Esophagus muscularis mucosa (tissue), 4 donors: ENCODE measurements at regions not wholly inside any gene's neighbourhood (a gene's known extent, or its start where the extent isn't known, plus 50 kb on each side); places are given as distances from the start of the nearest gene placed in this dataset.

Experiments used
- DNase-seq: peaks from one replicate; pipeline ENCODE4 v3.0.0-alpha.2; 2017; ENCODE audit errors: extremely low spot score
- H3K27ac ChIP-seq, 4 donors: fragments of 200-600 bp; sonication (generic); replicated peaks in 1 of 4; 1 replicate in 3 of 4; 2 replicates in 1 of 4; pipeline ENCODE4 v1.5.1; 2016 to 2019; ENCODE audit warnings: mild to moderate bottlenecking in 1 of 4
- H3K27me3 ChIP-seq, 4 donors: fragments of 200-600 bp; sonication (generic); one replicate each; pipeline versions ENCODE4 v1.5.1 to v1.6.0; 2016 to 2019
- H3K36me3 ChIP-seq, 4 donors: fragments of 200-600 bp; sonication (generic); one replicate each; pipeline ENCODE4 v1.5.1; 2016 to 2019
- H3K4me1 ChIP-seq, 4 donors: fragments of 200-600 bp; sonication (generic); one replicate each; pipeline ENCODE4 v1.5.1; 2016 to 2019
- H3K4me3 ChIP-seq, 4 donors: fragments of 200-600 bp; sonication (generic); 1 replicate in 2 of 4; 2 replicates in 2 of 4; pipeline ENCODE4 v1.5.1; 2016 to 2019; ENCODE audit warnings: mild to moderate bottlenecking in 4 of 4, moderate library complexity in 1 of 4
- H3K9me3 ChIP-seq, 4 donors: fragments of 200-600 bp; sonication (generic); 1 replicate in 3 of 4; 2 replicates in 1 of 4; pipeline ENCODE4 v1.5.1; 2016 to 2019
- EP300 ChIP-seq: sonication (generic); formaldehyde crosslinking; IDR thresholded peaks from one replicate; pipeline ENCODE4 v1.6.1; 2017; ENCODE audit warnings: antibody characterized with exemption
- POLR2A ChIP-seq: fragments of 450-650 bp; IDR thresholded peaks from one replicate; pipeline ENCODE4 v1.6.1; 2017; ENCODE audit warnings: antibody characterized with exemption, moderate library complexity, mild to moderate bottlenecking, low read depth
- POLR2AphosphoS5 ChIP-seq, 2 donors: sonication (generic); formaldehyde crosslinking; IDR thresholded peaks; one replicate each; pipeline ENCODE4 v1.6.1; 2017; ENCODE audit warnings: antibody characterized with exemption in 2 of 2
- WGBS: methylation state at CpG from one replicate; pipeline ENCODE4 v1.1.5; 2018; 5-methylcytosine and 5-hydroxymethylcytosine counted together
- intact Hi-C: fragments of 100-400 bp; cut with DNase I; formaldehyde crosslinking; loops from one replicate; pipeline ENCODE4 v1.15.1; 2023
- TF ChIP-seq, protein P1 (sequence below), 3 experiments: fragments of 200-600 bp in 2 of 3; fragments of 450-650 bp in 1 of 3; sonication (generic) in 2 of 3; IDR thresholded peaks; one replicate each; pipeline ENCODE4 v1.5.1; 2017 to 2019; ENCODE audit warnings: antibody characterized with exemption in 3 of 3, mild to moderate bottlenecking in 2 of 3, moderate library complexity in 1 of 3

DNA sequence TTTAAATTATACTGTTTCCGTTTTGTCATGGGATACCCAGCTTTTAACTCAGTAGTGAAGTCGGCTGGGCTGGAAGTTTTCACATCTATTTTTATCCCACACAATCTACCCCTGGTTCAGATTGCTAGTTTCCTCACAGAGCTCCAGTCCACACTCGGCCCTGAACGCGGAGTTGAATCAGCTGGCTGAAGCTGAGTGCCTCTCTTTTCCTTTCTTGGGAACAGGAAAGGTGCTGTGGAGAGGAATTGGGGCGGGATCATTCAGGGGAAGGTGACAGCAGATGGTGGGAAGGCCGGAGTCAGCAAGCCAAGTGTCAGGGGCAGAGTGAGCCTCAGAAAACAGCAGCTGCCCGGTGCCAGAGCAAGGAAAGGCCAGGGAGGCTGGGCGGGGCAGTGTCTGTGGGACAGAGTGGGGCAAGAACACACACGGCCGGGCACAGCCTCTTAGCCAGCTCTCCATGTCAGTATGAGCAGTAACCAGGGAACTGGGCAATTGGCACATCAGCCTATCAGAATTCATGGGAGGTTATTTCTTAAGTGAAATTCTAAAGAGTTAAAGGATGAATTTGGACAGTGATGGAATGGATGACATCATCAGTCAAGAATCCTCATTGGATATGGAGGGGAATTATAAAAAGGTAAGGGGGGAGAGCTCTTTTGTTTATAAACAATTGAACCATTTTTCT is 135.7 kb upstream of the IL12A start:
- DNase-seq = no peak

DNA sequence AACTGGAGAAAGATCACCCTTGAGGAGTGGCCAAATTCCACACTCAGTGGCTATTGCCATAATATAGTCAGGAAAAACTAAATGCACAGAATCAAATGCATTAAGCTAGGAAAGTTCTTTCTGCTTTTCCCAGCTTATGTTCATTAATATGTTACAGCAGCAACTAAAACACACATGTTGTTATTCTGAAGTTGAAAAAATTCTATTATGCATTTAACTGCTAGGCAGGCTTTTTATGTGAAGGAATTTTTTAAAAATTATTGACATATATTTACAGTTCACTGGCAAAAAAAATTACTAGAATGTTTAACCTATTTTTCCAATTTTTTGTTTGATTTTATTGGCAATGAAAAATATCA is 135.2 kb upstream of the IL12A start:
- TF ChIP-seq POLR2AphosphoS5 (IDR thresholded peaks at IDR 0.05) = no peak
- TF ChIP-seq, protein P1, sequence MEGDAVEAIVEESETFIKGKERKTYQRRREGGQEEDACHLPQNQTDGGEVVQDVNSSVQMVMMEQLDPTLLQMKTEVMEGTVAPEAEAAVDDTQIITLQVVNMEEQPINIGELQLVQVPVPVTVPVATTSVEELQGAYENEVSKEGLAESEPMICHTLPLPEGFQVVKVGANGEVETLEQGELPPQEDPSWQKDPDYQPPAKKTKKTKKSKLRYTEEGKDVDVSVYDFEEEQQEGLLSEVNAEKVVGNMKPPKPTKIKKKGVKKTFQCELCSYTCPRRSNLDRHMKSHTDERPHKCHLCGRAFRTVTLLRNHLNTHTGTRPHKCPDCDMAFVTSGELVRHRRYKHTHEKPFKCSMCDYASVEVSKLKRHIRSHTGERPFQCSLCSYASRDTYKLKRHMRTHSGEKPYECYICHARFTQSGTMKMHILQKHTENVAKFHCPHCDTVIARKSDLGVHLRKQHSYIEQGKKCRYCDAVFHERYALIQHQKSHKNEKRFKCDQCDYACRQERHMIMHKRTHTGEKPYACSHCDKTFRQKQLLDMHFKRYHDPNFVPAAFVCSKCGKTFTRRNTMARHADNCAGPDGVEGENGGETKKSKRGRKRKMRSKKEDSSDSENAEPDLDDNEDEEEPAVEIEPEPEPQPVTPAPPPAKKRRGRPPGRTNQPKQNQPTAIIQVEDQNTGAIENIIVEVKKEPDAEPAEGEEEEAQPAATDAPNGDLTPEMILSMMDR (IDR thresholded peaks at IDR 0.05) = no peak
- TF ChIP-seq POLR2A = no peak
- no peak for TF ChIP-seq EP300
- Histone ChIP-seq H3K27me3 (no peaks in the 10 kb centered on the region), H3K9me3 (no peaks in the 10 kb centered on the region), H3K27ac (peak overlapping the region; percentile 84 to 87 (median 84)), H3K4me3 (peak overlapping the region; percentile 34 to 54 (median 40)), H3K4me1 (peaks cover 47 to 97% (median 96%) of the 10 kb centered on the region in 4 donors), H3K36me3 (no peaks in the 10 kb centered on the region)
- no peak for DNase-seq
- intact Hi-C loops = no loop called here

More for the DNA sequence above, 135.7 kb upstream of the IL12A start:
- H3K27me3 ChIP-seq = no peaks in the 10 kb centered on the region
- H3K4me3 ChIP-seq = peak overlapping the region; percentile 34 to 54 (median 40)
- 14% methylated on average over 11 of the region's 11 CpGs for WGBS
- TF ChIP-seq POLR2A (no peak), POLR2AphosphoS5 (IDR thresholded peaks at IDR 0.05) (peak; percentile 60 to 83), EP300 (no peak)
- TF ChIP-seq, protein P1 (IDR thresholded peaks at IDR 0.05) = no peak
- peaks cover 52 to 97% (median 96%) of the 10 kb centered on the region in 4 donors for H3K4me1 ChIP-seq
- H3K36me3 ChIP-seq = no peaks in the 10 kb centered on the region
- peak overlapping the region; percentile 84 to 87 (median 84) for H3K27ac ChIP-seq
- intact Hi-C loops = no loop called here
- H3K9me3 ChIP-seq = no peaks in the 10 kb centered on the region

DNA sequence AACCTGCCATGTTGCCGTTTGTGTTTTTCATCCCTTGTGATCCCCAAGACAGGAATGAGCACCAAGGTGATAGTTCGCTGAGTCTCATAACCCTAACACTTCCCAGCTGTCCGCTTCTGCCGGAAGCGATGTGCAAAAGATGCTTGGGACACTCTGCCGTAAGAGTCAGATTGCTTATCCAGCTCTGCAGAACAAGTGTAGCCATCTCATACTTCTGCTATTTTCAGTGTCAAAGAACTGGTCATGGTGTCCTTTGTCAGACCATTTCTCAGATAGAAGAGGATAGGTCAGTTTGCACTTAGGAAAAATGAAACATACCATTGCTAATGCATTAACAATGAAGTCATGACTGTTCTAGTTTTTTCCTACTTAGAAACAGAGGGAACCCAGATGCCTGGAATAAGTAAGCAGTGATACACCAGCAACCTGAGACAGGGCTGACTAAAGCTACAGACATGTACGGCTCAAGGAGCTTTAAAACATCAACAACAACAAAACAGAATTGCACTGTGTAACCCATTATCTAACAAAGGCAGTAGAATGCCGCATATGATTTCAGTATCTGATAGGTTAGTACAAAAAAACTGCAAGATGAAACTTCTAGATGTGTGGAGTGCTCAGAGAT is 134.0 kb upstream of the IL12A start:
- intact Hi-C loops = no loop called here
- TF ChIP-seq POLR2A (no peak), POLR2AphosphoS5 (IDR thresholded peaks at IDR 0.05) (peak; percentile 65 to 76), EP300 (no peak)
- TF ChIP-seq, protein P1 (IDR thresholded peaks at IDR 0.05) = no peak
- H3K27me3 ChIP-seq = no peaks in the 10 kb centered on the region
- H3K4me1 ChIP-seq = peaks cover 54 to 98% (median 97%) of the 10 kb centered on the region in 4 donors
- WGBS = 36% methylated on average over 8 of the region's 8 CpGs
- peak overlapping the region; percentile 84 to 87 (median 84) for H3K27ac ChIP-seq
- H3K9me3 ChIP-seq = no peaks in the 10 kb centered on the region
- H3K4me3 ChIP-seq = peak overlapping the region; percentile 34 to 54 (median 40)
- H3K36me3 ChIP-seq = no peaks in the 10 kb centered on the region
- no peak for DNase-seq

DNA sequence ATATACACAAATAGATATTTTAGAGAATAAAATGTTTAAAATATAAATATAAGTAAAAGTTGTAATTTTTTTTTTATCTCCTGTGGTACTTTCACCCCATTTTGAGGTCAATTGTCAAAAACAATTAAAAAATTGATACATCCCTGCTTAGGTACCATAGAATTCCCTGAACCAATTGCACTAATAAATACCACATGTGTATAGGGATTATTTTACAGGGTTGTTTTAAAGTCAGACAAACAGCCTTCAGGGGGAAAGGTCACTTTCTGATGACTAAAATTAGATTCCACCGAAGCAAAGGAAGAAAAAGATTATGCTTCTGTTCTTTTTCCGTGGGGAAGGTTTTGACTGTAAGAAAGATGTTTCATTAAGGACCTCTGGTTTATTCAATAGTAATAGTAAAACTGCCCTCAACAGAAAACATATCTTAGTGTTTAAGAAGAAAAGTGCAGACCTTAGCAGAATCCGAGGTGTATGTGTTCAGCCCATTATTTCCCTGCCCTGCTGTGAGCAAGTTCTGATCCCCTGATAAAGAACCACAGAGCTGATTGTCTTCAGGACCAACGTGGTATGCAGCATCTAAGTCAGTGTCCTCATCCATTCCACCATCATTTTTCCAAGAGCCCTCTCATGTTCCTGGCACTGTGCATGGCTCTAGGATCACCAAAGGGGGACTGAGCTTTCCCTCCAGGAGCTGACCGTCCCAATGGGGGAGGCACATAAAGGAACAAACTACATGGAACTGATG is 132.9 kb upstream of the IL12A start:
- no peaks in the 10 kb centered on the region for H3K36me3 ChIP-seq
- DNase-seq = no peak
- peak overlapping the region in 2 of 4 donors; percentile 19 to 34 for H3K4me3 ChIP-seq
- intact Hi-C loops = no loop called here
- peak overlapping the region; percentile 84 to 87 (median 84) for H3K27ac ChIP-seq
- H3K9me3 ChIP-seq = no peaks in the 10 kb centered on the region
- WGBS = 37% methylated on average over 5 of the region's 5 CpGs
- no peaks in the 10 kb centered on the region for H3K27me3 ChIP-seq
- H3K4me1 ChIP-seq = peaks cover 60 to 100% (median 99%) of the 10 kb centered on the region in 4 donors
- TF ChIP-seq, protein P1 (IDR thresholded peaks at IDR 0.05) = no peak
- TF ChIP-seq POLR2A (no peak), EP300 (no peak), POLR2AphosphoS5 (IDR thresholded peaks at IDR 0.05) (peak in 1 of 2 donors; percentile 9)
